Activated CD4-positive, alpha-beta T cell treated with anti-CD3 and anti-CD28 coated beads, Interleukin-2, amount 50 U/mL, for 1 hour (primary cell): ENCODE measurements at regions not wholly inside any gene's neighbourhood (a gene's known extent, or its start where the extent isn't known, plus 50 kb on each side); places are given as distances from the start of the nearest gene placed in this dataset.

Experiments used
- DNase-seq: peaks from one replicate; pipeline ENCODE4 v3.0.0-alpha.2; 2020

GRCh38 chr10:10914144-10914543 is 103.5 kb upstream of the CELF2 start:
- no peak for DNase-seq

DNA sequence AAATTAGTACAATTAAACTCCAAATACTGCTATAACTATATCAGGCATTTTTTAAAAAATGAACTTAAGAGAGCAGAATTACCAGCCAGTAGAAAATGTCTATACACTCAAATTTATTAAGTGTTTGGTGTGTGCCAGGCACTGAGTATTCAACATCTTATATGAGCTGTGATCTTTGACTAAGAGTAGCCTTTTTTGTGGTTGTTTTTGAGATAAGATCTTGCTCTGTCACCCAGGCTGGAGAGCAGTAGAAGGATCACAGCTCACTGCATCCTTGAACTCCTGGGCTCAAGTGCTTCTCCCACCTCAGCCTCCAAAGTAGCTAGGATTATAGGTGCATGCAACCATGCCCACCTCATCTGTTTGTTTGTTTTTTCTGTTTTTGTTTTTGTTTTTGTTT is 102.5 kb upstream of the CELF2 start:
- no peak for DNase-seq

- no peak for DNase-seq
These were observed 100.6 kb upstream of the CELF2 start for GRCh38 chr10:10917031-10917430.

GRCh38 chr10:10919976-10920375 is 97.7 kb upstream of the CELF2 start:
- DNase-seq = no peak

GRCh38 chr10:10921826-10922461 is 95.7 kb upstream of the CELF2 start:
- DNase-seq = no peak

DNA sequence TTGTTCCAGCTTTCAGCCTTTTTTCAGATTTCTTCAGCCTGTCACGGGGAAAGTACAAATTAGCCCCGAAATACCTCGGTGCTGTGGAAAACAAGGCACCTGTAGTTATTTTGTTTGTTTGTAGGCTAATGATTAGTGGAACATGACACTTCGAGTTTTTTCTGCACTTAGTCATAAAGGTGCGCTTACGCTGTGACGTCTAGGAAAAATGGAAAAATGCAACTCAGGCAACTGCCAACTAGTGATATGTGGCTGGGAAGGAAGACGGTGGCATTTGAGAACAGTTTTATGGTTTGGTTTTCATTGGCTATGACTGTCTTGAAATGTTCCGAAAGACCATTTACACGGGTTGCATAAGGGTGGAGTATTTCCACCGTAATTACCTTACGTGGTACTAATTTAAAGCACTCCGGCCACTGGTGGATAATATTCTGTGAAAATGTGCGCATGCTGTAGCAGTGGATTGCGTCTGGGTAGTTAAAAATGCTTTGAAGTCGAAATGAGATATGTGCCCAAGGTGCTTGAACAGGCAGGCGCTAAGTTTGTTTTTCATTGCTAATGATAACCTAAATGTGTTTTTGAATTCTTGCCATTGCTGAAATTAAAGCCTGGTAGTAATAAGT is 94.5 kb upstream of the CELF2 start:
- no peak for DNase-seq

DNA sequence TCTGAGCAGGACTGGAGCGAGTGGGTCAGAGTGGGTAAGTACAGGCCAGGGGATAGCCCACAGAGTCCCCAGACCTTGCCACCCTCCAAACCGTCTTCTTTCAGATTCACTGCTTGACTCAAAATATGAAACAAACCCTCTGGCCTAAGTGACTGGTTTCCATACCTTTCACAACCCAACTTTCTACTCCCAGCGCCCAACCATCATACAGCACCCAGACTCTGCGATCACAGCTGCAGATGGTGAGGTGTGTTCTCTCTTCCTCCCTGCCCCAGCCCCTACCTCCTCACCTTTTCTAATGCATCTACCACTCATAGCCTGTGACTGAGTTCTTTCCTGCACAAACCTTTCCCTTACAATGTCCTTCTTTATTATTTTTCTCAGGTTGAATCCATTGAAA is 92.0 kb upstream of the CELF2 start:
- no peak for DNase-seq

GRCh38 chr10:10927608-10928007 is 90.1 kb upstream of the CELF2 start:
- no peak for DNase-seq

DNA sequence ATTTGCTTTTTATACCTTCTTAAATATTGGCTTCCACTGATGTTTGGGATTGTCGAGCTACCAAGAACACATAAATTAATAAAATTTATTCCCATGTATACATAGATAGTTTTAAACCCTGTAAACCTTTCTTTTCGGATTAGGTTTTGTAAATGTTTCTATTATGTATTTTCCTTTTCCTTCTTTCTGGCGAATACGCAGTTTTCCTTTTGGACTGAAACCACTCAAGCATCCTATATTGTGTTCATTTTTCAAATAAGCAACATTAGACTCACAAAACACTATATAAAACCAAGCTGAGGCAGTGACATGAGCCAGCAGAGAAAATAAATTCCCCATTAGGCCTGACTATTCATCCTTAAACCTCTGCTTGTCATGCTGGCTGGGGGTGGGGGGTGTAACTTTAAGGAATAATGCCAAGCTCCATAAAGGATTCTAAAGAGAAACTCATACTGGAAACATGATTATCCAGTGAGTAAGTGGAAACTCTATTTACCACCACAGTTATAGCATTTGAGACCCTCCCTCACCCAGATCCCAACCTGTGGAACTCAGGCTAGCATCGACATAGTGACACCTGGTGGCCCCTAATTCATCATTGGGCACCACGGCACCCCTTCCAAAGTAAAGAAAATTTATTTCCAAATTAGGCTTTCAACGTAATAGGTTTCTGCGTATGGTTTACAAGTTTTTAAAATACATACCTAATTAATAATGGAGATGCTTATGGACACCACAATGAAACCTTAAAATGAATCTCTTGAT is 86.5 kb upstream of the CELF2 start:
- no peak for DNase-seq

DNA sequence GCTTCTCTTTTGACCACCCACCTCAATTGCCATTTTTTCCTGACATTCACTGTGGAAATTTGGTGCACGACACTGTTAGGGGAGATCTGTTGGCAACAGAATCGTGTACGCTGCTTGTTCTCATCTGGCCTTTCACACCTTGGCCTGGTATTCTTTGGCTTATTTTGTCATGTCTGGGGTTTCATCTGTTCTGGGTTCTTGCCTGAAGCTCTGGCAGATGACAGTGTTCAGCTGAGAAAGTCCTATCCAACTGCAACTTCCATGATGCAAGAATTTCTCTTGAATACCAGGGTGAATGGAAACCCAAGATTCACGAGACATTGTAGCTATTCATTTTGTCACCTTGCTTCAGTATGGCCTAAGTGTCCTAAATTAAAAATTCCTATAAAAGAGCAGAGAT is 82.6 kb upstream of the CELF2 start:
- no peak for DNase-seq

DNA sequence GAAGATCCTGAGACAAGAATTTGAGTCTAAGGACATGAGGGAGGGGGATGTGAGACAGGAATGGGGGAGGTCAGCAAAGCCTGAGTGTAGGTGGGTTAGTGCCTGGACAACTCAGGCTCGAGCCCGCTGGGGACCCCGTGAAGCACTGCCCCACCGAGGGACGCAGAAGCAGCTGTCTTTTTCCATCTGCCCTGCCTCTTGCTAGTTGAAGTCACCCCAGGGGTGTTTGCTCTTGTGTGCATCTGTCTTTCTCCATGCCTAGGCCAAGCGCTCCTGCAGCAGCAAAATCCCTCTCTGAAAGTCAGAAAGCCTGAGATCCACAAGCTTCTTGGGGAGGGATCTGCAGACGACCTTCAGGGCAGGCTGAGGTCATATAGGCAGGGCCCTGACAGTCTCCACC is 79.0 kb upstream of the CELF2 start:
- DNase-seq = no peak

GRCh38 chr10:10941127-10941730 is 76.4 kb upstream of the CELF2 start:
- no peak for DNase-seq

DNA sequence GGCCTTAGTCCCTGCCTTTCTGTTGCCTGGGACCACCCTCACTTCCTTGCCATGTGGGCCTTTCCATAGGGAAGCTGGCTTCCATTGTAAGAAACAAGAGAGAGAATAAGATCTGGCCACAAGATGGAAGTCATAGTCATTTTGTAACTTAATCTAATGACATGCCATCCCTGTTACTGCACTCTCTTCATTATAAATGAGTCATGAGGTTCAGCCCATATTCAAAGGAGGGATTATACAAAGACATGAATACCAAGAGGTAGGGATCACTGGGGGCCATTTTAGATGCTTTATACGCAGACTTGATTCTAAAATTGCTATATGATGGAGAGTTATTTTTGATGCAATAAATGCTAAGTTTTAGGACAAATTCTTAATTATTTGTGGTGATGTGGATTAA is 75.2 kb upstream of the CELF2 start:
- no peak for DNase-seq

DNA sequence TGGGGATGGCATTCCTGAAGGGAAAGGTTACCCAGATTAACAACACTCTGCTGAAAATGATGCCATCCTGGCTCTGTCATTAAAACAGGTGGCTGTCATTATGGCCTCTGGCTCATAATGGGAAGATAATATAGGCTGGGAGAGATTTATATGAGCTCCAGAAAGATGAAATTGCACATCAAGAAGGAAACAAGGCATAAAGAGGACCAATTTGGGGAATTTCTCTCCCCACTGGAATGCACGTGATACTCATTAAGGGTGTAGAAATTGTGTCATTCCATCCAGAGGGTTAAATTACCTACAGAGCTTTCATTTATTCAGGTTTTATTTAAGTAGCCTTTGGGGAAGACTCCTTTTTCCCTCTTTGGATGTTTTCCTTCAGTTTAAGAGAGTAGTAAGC is 71.6 kb upstream of the CELF2 start:
- DNase-seq = no peak

DNA sequence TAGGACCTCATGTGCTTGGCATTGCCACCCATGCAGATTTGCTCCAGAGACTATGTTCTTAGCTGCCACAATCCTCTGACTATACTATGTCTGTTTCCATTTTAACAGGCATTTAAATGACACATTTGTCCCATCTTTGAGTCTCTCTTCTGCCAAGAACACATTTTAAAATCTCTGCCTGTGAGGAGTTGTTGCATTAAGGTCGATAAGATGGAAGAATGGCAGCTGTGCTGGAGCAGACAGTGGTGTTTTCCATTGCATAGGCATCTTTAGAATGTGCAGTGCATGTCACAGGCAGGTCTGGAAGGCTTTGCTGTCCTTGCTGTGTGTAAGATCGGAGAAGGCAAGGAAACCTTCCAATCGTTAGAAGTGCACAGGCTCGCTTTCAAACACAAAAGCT is 70.9 kb upstream of the CELF2 start:
- no peak for DNase-seq

- DNase-seq = no peak
These were observed 66.0 kb upstream of the CELF2 start for GRCh38 chr10:10951675-10952074.

- no peak for DNase-seq
These were observed 64.9 kb upstream of the CELF2 start for GRCh38 chr10:10952800-10953199.

DNA sequence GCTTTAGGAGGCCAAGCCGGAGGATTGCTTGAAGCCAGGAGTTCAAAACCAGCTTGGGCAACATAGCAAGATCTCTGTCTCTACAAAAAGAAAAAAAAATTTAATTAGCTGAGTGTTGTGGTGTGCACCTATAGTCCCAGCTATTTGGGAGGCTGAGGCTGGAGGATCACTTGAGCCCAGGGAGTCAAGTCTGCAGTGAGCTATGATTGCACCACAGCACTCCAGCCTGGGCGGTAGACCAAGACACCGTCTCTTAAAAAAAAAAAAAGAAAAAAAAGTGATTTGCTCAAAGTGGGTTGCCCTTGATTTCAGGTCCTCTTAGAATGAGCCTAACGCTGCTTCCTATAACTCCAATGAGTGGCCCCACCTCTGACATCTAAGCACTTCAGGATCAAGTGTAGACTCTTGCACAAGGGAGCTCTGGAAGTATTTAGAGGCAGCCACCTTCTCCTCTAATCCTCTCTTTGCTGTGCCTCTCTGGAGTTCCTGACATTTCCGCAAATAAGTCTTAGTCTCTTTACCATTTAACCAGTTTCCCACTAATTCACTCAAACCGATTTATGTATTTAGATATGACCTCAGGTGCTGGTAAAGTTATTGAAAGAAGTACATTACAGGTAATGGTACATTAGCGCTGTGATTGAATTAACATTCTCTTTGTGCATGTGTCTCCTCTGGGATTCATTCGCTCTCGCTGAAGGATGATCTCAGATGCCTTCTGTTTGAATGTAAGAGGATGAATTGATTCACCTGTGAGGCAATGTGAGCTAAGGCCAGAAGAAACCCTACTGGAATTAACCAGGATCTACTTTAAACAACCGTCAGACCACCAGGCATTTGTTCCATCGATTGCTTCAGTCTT is 60.8 kb upstream of the CELF2 start:
- no peak for DNase-seq

- DNase-seq = no peak
These were observed 59.6 kb upstream of the CELF2 start for GRCh38 chr10:10958041-10958440.

GRCh38 chr10:10959666-10960065 is 58.0 kb upstream of the CELF2 start:
- no peak for DNase-seq

GRCh38 chr10:10960534-10960933 is 57.1 kb upstream of the CELF2 start:
- DNase-seq = no peak

- no peak for DNase-seq
These were observed 56.6 kb upstream of the CELF2 start for GRCh38 chr10:10961072-10961471.

GRCh38 chr10:10967029-10967428 is 50.6 kb upstream of the CELF2 start:
- DNase-seq = no peak
